ENCODE measurements at regions not wholly inside any gene's neighbourhood (a gene's known extent, or its start where the extent isn't known, plus 50 kb on each side); places are given as distances from the start of the nearest gene placed in this dataset.
"Not testable (repeated sequence)": the region's sequence is repeated elsewhere in the genome, so short reads cannot be mapped to it uniquely, and the experiment has no call there.

- no peak for DNase-seq
Measured at GRCh38 chr12:28693565-28694219, 455.4 kb upstream of the FAR2 start.

- no peak for DNase-seq
Measured at GRCh38 chr12:28698553-28698952, 450.5 kb upstream of the FAR2 start.

GRCh38 chr12:28699029-28699428 lies 450.0 kb upstream of the FAR2 start:
- DNase-seq, result no peak

- no peak for DNase-seq
Measured at GRCh38 chr12:28700161-28700560, 448.9 kb upstream of the FAR2 start.

- DNase-seq, result no peak
Measured at GRCh38 chr12:28704477-28705169, 444.5 kb upstream of the FAR2 start.

GRCh38 chr12:28708918-28709371 lies 440.1 kb upstream of the FAR2 start:
- no peak for DNase-seq

- no peak for DNase-seq
Measured at GRCh38 chr12:28709986-28710685, 438.9 kb upstream of the FAR2 start.

GRCh38 chr12:28710882-28711281 lies 438.2 kb upstream of the FAR2 start:
- DNase-seq, result no peak

- no peak for DNase-seq
Measured at GRCh38 chr12:28711421-28711820, 437.7 kb upstream of the FAR2 start.

- DNase-seq, result no peak
Measured at GRCh38 chr12:28742791-28743190, 406.3 kb upstream of the FAR2 start.

- DNase-seq, result no peak
Measured at GRCh38 chr12:28746734-28747325, 402.2 kb upstream of the FAR2 start.

- no peak for DNase-seq
Measured at GRCh38 chr12:28750946-28751685, 398.0 kb upstream of the FAR2 start.

GRCh38 chr12:28755027-28755426 lies 394.1 kb upstream of the FAR2 start:
- no peak for DNase-seq

GRCh38 chr12:28759333-28759732 lies 389.7 kb upstream of the FAR2 start:
- no peak for DNase-seq

- not testable (repeated sequence) for DNase-seq
Measured at GRCh38 chr12:28760040-28760903, 388.8 kb upstream of the FAR2 start.

- not testable (repeated sequence) for DNase-seq
Measured at GRCh38 chr12:28761897-28762296, 387.2 kb upstream of the FAR2 start.

GRCh38 chr12:28766398-28766797 lies 382.7 kb upstream of the FAR2 start:
- no peak for DNase-seq

- no peak for DNase-seq
Measured at GRCh38 chr12:28767836-28768348, 381.2 kb upstream of the FAR2 start.

- no peak for DNase-seq
Measured at GRCh38 chr12:28770322-28770721, 378.8 kb upstream of the FAR2 start.

- no peak for DNase-seq
Measured at GRCh38 chr12:28771968-28772367, 377.1 kb upstream of the FAR2 start.

- no peak for DNase-seq
Measured at GRCh38 chr12:28775556-28775955, 373.5 kb upstream of the FAR2 start.

- no peak for DNase-seq
Measured at GRCh38 chr12:28776220-28776619, 372.9 kb upstream of the FAR2 start.

All from activated T-cell treated with anti-CD3 and anti-CD28 coated beads, Interleukin-2, amount 50 U/mL, for 48 hours (primary cell).